Activated T-cell treated with anti-CD3 and anti-CD28 coated beads, Interleukin-2, amount 50 U/mL, for 1 hour (primary cell): ENCODE measurements at regions not wholly inside any gene's neighbourhood (a gene's known extent, or its start where the extent isn't known, plus 50 kb on each side); places are given as distances from the start of the nearest gene placed in this dataset.
A peak's percentile ranks its signal among the peaks of the same experiment; 100 is the strongest.
"Not testable (repeated sequence)": the region's sequence is repeated elsewhere in the genome, so short reads cannot be mapped to it uniquely, and the experiment has no call there.

Experiments
- DNase-seq: peaks from one replicate; pipeline ENCODE4 v3.0.0-alpha.2; 2020

DNA sequence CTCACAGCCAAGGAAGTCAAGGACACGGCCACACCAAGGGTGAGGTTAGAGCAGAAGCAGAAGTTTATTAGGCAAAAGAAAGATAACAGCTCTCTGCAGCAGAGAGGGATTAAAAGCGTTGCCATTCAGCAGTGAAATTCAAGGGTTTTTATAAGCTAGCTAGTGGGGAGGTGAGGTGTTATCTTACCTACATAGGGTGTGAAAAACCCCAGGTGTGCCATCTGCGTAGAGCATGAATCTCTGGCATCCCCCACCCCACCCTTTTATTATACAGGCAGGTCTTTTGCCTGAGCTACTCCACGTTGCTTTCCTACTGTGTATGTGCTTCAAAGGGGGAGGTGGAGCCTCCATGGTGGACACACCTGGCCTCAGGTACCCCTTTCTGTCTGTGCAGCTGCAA lies 135.4 kb downstream of the ARHGAP11B start:
- DNase-seq, result not testable (repeated sequence)

DNA sequence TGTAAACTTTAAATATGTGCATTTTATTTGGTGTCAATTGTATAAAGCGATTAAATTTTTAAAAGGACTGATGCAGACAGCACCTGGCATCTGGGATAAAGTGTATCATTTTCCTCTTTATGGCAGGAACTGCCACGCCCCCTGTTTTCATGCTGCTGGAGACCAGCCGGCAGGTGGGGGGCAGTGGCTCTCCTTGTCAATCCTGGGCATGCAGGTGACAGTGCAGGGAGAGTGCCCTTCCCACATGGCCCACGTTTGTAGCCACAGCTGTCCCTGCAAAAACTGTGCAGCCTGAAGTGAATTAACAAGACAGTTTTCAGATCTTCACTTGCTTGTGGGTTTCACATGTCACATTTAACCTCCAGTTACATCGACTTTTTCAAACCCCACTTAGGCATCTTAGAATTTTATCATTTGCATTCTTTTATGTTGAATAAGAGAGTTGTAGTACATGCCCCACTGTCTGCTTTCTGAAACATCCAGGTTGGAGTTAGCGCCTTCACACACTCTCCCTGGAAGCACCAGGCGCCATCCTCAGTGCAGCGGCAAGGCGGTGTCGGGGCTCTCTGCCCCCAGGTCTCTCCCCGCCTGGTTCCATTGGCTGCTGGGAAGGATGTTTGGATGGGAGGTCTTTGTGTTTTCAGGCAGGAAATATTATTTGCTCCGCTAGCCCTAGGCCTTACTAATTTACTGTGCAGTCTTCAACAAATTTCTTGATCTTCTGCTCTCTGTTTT lies 134.2 kb upstream of the FAN1 start:
- not testable (repeated sequence) for DNase-seq

DNA sequence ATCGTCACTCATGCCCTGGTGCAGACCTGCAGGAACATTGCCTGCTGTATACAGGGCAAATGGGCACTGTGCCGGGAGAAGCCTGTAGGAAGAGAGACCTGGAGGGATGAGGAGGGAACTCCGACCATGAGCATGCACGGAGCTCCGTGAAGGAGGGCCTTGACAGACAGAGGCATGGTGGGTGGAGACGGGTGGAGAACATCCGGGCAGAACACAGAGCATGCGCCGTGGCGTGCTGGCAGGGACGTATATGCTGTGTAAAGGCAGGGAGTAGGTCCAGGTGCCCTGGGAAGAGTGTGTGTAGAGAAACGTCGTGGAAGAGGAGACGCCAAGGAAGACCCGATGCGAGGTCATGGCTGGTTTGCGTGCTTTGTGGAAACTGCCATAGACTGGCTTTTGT lies 133.0 kb upstream of the FAN1 start:
- no peak for DNase-seq

DNA sequence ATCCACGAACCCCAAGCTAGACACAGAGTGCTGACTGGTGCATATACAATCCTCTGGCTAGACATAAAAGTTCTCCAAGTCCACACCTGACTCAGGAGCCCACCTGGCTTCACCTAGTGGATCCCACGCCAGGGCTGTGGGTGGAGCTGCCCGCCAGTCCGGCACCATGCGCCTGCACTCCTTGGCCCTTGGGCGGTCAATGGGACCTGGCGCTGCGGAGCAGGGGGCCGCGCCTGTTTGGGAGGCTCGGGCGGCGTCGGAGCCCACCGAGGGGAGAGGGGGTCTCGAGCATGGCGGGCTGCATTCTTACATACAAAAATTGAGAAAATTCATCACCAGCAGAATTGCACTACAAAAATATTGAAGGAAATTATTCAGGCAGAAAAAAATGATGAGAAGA lies 120.7 kb upstream of the FAN1 start:
- no peak for DNase-seq

GRCh38 chr15:30788595-30788994 lies 115.1 kb upstream of the FAN1 start:
- DNase-seq, result no peak

GRCh38 chr15:30791239-30792175 lies 112.2 kb upstream of the FAN1 start:
- DNase-seq, result no peak

DNA sequence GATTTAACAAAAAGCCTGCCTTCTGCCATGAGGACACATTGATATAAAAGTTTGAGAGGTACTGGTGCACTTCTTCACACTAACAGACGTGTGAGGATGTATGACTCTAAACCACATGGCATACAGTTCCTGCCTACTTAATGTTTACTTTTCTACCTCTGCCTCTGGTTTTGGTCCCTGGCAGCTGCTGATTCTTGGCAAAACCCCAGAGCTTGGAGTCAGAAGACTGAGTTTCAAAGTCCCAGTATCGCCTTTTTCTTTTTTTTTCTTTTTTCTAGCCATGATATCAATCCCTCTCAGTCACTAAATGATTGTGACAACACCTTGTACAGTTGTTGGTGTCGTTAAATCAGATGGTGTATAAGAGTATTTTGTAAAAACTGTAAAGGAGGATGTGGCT lies 110.9 kb upstream of the FAN1 start:
- not testable (repeated sequence) for DNase-seq

GRCh38 chr15:30794388-30794787 lies 109.3 kb upstream of the FAN1 start:
- no peak for DNase-seq

DNA sequence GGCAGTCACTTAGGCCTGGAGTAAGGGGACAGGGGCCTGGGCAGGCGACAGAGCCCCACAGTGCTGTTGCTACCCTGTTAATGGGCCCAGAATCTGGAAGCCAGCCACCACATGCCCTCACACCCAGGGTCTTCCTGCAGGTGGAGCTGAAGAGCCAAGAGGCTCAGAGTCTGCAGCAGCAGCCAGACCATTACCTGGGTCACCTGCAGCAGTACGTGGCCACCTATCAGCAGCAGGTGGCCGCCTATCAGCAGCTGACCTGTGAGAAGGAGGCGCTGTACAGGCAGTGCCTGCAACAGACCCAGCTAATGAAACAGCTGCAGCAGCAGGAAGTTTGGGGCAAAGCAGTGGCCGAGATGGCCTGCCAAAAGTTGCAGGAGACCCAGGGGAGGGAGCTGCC lies 104.2 kb upstream of the FAN1 start:
- not testable (repeated sequence) for DNase-seq

- DNase-seq, result peak; percentile 22
These were observed 102.4 kb upstream of the FAN1 start for GRCh38 chr15:30801140-30801895.

DNA sequence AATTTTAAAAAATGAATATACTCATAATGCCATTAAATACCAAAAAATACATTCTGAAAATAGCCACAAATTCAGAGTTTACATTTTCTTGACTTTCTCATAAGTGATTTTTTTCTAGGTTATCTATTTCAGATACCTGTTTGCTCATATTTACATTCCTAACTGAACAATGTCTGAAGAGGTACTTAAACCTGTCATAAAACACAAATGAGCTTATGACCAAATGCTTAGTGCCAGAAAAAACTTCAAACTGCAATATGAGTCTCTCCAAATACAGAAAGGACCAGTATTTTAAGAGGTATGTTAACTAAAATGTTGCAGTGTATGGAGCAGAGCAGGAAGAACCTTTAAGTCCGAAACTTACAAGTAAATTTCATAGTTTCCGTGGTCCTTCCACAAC lies 101.7 kb upstream of the FAN1 start:
- DNase-seq, result not testable (repeated sequence)

DNA sequence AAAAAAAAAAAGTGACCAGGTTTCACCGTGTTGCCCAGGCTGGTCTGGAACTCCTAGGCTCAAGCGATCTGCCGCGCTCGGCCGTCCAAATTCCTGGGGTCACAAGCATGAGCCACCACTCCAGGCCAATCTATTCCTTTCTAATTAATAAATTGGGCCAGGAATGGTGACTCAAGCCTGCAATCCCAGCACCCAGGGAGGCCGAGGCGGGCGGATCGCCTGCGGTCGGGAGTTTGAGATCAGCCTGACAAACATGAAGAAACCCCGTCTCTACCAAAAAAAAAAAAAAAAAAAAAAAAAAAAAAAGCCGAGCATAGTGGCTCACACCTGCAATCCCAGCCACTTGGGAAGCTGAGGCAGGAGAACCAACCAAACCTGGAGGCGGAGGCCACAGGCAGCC lies 100.0 kb upstream of the FAN1 start:
- DNase-seq, result not testable (repeated sequence)

DNA sequence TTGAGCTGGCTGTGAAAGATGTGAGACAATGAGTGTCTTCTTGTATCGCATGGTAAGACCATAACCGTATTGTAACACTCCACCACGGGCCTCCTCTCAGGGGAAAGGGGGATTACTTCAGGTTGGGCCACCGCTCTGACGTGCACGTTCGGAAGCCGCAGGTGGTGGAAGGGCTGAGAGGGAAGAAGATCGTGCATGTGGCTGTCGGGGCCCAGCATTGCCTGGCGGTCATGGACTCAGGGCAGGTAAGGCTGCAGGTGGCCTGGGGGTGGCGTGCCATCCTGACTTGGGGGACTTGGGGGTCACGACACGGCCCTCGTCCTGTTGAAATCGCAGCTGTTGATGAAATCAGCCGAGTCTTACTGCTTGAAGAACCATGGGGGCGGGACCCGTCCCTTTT lies 87.3 kb upstream of the FAN1 start:
- no peak for DNase-seq

DNA sequence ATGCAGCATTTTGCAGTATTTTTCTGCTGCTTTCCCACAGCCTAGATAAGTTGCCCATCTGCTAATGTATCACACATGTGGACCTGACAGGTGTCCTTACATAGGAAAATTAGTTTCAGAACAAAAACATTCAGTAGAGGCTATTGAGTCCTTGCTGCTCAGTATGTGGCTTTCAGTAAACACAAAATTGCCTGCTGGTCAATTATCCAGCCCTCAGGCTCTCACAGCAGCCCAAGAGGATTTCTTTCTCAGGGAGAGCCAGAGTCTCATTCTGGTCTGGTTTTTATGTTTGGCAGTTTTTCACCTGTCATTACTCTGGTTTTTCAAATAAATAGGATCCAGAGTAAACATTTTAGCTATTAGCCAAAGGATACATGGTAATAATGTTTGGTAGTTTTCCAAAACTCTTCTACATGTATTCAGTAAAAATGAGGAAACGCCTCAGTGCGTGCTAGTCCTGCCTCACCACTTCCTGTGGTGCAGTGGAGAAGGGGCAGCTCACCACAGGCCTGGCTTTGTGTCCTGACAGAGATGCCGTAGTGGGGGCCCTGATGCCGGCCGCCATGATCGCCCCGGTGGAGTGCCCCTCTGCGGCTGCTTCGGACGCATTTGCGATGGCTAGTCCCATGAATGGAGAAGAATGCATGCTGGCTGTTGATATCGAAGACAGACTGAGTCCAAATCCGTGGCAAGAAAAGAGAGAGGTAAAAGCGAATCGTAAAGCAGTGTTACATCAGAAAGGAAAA lies 80.5 kb upstream of the FAN1 start:
- DNase-seq, result peak; percentile 49

GRCh38 chr15:30824518-30825195 lies 79.1 kb upstream of the FAN1 start:
- no peak for DNase-seq

- no peak for DNase-seq
These were observed 76.0 kb upstream of the FAN1 start for GRCh38 chr15:30827625-30828303.

GRCh38 chr15:30828304-30828639 lies 75.4 kb upstream of the FAN1 start:
- DNase-seq, result not testable (repeated sequence)

DNA sequence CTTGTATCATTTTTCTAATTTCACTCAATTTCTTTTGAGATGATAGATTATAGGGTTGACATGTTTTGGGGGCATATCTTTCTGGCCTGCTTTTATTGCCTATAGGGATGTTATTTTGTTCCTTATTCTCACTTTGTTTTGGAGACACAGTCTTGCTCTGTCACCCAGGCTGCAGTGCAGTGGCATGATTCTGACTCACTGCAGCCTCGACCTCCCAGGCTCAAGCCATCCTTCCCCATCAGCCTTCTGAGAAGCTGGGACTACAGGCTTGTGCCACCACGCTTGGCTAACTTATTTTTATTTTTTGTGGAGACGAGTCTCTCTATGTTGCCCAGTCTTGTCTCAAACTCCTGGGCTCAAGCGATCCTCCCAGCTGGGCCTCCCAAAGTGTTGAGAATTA lies 72.8 kb upstream of the FAN1 start:
- no peak for DNase-seq

DNA sequence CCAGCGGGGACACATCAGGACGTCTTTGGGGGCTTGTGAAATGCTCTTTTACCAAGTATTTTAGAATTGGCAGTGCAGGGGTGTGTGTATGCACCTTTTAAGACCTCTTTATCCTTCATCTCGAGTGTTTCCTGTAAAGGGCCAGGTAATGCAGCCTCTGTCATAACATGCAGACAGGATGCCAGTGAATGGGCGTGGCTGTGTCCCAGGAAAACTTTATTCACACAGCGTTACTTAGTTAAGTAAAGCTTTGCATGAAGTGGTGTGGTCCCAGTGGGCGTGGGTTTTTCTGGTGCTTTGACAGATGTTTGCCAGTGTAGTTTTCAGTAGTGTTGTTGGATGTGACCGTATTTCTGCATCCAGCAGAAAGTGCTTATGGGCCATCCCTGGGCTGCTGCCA lies 70.3 kb upstream of the FAN1 start:
- DNase-seq, result not testable (repeated sequence)

- DNase-seq, result not testable (repeated sequence)
These were observed 62.1 kb upstream of the FAN1 start for GRCh38 chr15:30841639-30842038.

DNA sequence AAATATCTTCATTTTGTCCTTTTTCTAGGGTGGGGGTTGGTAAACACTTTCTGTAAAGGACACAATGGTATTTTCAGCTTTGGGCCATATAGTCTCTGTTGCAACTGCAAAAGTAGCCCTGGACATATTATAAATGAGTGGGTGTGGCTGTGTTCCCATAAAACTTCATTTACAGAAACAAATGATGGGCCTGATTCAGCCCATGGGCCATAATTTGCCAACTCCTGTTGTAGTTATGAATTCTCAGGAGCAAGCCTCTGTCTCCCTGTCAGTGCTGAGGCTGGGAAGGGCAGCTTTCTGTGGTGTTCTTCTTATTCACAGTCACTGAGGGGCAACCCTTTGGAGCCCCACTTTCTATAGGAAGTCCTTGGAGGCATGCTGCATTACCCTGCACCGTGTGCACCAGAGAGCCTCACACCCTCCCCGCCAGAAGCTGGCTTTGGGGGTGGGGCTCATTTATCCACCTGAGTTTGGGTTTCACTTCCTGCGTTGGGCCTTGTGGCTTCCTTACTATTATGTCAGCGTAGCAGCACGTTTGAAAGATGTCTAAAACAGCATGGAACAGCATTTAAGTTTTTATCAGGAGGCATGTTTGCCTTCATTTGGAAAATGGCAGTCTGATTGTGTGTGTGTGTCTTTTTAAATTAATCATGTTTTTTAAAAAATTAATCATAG lies 60.8 kb upstream of the FAN1 start:
- DNase-seq, result not testable (repeated sequence)
